ENCODE measurements at regions not wholly inside any gene's neighbourhood (a gene's known extent, or its start where the extent isn't known, plus 50 kb on each side); places are given as distances from the start of the nearest gene placed in this dataset.
"Not testable (repeated sequence)": the region's sequence is repeated elsewhere in the genome, so short reads cannot be mapped to it uniquely, and the experiment has no call there.

GRCh38 chr2:37571587-37572136 is 99.8 kb downstream of the CDC42EP3 start:
- DNase-seq, result no peak

- no peak for DNase-seq
These were observed 97.7 kb downstream of the CDC42EP3 start for GRCh38 chr2:37573451-37574388.

DNA sequence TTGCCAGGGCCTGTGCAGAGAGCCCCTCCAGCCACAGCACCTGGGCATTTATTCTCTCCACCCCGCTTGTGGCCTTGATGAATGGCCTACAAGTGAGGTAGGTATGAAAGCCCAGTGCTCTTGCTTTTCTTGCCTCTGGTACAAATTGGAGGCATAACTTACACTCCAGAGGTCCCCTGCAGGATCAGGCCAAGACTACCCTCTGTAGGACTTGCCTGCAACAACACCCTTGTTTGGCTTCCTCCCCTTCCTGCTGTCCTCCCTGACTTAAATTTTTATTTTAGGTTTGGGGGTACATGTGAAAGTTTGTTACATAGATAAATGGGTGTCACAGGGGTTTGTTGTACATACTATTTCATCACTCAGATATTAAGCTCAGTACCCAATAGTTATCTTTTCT is 95.7 kb downstream of the CDC42EP3 start:
- DNase-seq, result no peak

GRCh38 chr2:37576194-37576593 is 95.2 kb downstream of the CDC42EP3 start:
- not testable (repeated sequence) for DNase-seq

DNA sequence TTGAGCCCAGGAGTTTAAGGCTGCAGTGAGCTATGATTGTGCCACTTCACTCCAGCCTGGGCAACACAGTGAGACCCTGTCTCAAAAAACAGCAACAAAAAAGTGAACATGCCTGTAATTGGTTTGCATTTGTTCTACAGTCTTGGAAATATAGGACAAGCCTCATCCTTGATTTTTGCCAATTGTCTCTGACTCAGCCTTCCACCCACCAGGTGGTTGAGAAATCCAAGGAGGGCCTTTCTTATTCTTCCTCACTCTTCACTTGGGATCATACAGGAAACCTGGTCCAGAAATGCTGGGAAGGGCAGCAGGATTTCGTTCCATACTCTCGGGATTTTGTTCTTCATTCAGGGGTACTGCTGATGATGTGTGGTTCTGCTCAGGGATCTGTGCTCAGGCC is 94.6 kb downstream of the CDC42EP3 start:
- DNase-seq, result no peak

DNA sequence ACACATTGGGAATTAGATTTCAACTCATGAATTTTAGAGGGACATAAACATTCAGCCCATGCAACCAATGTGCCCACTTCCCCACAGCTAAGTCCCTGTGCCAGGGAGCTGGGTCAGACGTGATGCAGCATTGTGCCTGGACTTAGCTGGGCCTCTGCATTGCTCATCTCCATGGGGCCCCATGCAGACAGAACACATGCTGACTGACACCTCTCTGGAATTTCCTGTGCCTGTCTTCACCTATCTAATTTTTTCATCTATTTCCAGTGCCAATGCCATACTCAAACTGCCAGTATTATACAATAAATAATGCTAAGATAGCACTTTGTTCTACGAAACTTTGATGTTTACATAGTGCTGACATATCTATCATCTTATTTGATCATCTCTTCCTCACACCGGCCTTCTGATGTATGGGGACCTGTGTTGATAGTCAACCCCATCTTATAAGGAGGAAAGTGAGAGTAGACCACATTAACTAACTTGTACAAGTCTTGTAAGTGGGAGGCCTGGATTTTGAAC is 92.2 kb downstream of the CDC42EP3 start:
- DNase-seq, result no peak

- DNase-seq, result not testable (repeated sequence)
These were observed 91.5 kb downstream of the CDC42EP3 start for GRCh38 chr2:37579949-37580348.

- no peak for DNase-seq
These were observed 90.0 kb downstream of the CDC42EP3 start for GRCh38 chr2:37581433-37581832.

GRCh38 chr2:37582481-37583220 is 88.8 kb downstream of the CDC42EP3 start:
- peak; percentile 30 for DNase-seq

DNA sequence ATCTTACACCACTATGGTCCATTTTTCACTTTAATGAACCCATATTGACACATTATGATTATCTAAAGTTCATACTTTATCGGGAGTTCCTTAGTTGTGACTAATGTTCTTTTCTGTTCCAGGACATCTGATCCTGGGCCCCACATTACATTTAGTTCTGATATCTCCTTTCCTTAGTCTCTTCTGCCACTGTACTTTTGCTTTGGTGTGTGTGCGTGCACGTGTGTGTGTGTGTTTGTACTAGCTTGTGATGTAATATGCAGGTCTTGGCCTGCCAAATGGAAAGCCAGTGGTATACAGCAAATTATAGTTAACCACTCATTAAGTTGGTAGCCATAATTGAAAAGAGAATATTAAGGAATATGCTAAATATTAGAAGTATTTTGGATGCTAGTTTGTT is 88.0 kb downstream of the CDC42EP3 start:
- no peak for DNase-seq

DNA sequence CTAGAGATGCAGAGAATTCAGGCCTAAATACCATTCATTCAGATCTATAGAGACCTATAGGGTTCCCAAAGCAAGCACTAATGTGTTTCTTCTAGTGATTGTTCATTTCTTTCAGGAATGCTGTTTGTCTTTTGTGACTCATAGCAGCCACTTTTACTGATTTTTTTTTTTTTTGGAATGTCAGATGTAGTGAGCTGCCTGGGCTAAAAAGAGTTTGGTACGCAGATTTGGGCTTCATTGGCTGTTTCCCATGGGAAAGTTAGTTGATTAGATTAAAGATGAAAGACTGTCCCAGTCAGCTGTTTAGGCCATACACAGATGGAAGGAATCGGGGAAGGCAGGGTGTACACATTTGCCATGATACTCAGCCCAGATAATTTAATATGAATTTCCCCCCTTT is 87.6 kb downstream of the CDC42EP3 start:
- DNase-seq, result no peak

- peak; percentile 47 for DNase-seq
These were observed 86.0 kb downstream of the CDC42EP3 start for GRCh38 chr2:37585295-37585908.

- DNase-seq, result peak; percentile 84
These were observed 85.3 kb downstream of the CDC42EP3 start for GRCh38 chr2:37585982-37586621.

DNA sequence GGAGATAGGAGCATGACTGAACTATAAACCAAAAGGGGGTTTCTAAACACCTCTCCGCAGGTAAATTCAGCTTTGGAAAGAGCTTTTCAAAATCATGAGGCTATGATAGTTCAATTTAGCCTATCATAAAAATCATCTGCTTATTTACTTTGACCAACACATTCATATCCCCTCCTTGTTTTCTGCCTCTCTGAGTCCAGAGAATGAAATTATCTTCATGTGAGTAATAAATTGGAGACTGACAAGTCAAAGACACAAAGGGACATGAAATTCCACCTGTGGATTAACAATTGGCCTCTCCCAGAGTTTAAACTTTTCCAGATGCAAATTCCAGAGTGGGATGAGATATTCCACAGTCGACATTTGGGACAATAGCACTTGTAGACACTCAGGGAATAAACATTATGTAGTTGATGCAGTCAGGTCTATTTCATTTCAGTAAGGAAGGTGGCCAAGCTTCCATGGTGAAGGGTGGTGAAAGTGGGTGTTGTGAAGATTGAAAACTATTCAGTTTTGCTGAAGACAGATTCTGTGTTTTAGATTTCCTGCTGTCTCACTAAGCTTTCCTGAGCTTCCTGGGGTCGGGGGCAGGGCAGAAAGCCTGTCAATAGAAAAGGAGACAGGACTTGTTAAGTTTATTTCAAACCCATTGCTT is 84.7 kb downstream of the CDC42EP3 start:
- no peak for DNase-seq

DNA sequence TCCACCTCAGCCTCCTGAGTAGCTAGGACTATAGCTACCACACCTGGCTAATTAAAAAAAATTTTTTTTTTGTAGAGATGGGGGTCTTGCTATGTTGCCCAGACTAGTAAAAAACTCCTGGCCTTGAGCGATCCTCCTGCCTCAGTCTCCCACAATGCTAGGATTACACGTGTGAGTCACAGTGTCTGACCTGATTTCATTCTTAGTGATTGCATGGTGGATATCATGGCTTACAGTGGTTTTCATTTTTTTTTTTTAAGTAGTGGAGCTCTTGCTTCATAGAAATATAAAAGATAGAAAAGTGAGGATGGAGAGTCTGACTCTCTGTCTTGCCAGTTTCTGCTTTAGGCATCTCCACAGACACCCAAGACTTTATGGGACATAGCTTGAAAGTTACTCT is 83.6 kb downstream of the CDC42EP3 start:
- DNase-seq, result no peak

- DNase-seq, result no peak
These were observed 83.1 kb downstream of the CDC42EP3 start for GRCh38 chr2:37588316-37588777.

DNA sequence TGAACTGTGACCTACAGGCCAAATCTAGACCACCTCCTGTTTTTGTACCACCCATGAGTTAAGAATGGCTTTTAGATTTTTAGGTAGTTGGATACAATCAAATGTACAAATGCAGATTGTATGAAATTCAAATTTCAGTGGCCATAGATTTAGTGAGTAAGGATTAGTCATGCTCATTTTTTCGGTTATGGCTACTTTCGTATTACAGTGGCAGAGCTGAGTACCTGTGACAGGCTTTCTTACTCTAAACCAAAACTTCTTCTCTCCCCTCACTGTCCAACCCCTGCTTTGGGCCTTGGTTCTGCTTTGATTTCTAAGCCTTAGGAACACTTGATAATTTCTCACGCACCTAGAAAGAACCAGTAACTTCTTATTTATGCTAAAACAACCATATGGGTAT is 82.1 kb downstream of the CDC42EP3 start:
- no peak for DNase-seq

- no peak for DNase-seq
These were observed 81.3 kb downstream of the CDC42EP3 start for GRCh38 chr2:37590119-37590571.

Measured in suppressor macrophage treated with lipopolysaccharide for 4 hours (primary cell).